ENCODE measurements at regions not wholly inside any gene's neighbourhood (a gene's known extent, or its start where the extent isn't known, plus 50 kb on each side); places are given as distances from the start of the nearest gene placed in this dataset.

DNA sequence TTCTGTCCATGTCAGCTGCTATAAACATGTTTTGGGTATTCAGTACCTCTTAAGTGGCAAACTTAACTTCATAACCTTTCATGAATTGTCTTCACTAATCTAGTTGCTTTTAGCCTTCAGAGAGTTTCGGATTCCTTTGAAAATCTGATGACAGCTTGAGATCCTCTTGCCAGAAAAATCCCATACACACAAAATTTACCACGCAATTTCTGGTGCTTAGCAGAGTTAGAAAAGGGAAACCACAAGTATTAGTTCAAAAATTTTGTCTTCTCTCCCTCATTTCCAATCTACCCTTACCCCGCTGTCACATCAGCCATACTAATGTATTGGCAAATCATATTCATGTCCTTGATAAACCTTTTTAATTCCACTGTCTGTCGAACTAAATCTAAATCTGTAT is 72.7 kb upstream of the TMEM106B start:
- TF ChIP-seq CTCF (conservative IDR thresholded peaks at IDR 0.05 in 1 of 2, IDR thresholded peaks at IDR 0.05 in 1 of 2; ENCODE audit: low read depth in 1 of 2, low read length in 2 of 2), result no peak
- no peak for TF ChIP-seq EZH2 (IDR thresholded peaks at IDR 0.05; ENCODE audit: low read length, missing control alignments)

Data from fibroblast of lung (primary cell).